ENCODE measurements at regions not wholly inside any gene's neighbourhood (a gene's known extent, or its start where the extent isn't known, plus 50 kb on each side); places are given as distances from the start of the nearest gene placed in this dataset.

GRCh38 chr11:39102236-39102635 is 2357.2 kb downstream of the LRRC4C start:
- DNase-seq (ENCODE audit: low read depth): no peak
- TF ChIP-seq CTCF (conservative IDR thresholded peaks at IDR 0.05; ENCODE audit: low read depth, low read length): no peak
- H3K4me3 ChIP-seq (ENCODE audit: low read depth, low read length): no peak overlapping the region

GRCh38 chr11:39078465-39078864 is 2381.0 kb downstream of the LRRC4C start:
- no peak for DNase-seq (ENCODE audit: low read depth)
- no peak for TF ChIP-seq CTCF (conservative IDR thresholded peaks at IDR 0.05; ENCODE audit: low read depth, low read length)

GRCh38 chr11:39037611-39038010 is 2421.8 kb downstream of the LRRC4C start:
- TF ChIP-seq CTCF (conservative IDR thresholded peaks at IDR 0.05; ENCODE audit: low read depth, low read length): no peak
- H3K4me3 ChIP-seq (ENCODE audit: low read depth, low read length): no peak overlapping the region

More at GRCh38 chr11:39078465-39078864, 2381.0 kb downstream of the LRRC4C start:
- no peak overlapping the region for H3K4me3 ChIP-seq (ENCODE audit: low read depth, low read length)

GRCh38 chr11:39036021-39036420 is 2423.4 kb downstream of the LRRC4C start:
- no peak overlapping the region for H3K4me3 ChIP-seq (ENCODE audit: low read depth, low read length)
- no peak for DNase-seq (ENCODE audit: low read depth)
- TF ChIP-seq CTCF (conservative IDR thresholded peaks at IDR 0.05; ENCODE audit: low read depth, low read length): no peak

More at GRCh38 chr11:39037611-39038010, 2421.8 kb downstream of the LRRC4C start:
- no peak for DNase-seq (ENCODE audit: low read depth)

GRCh38 chr11:39021539-39021938 is 2423.5 kb upstream of the RAG2 start:
- TF ChIP-seq CTCF (conservative IDR thresholded peaks at IDR 0.05; ENCODE audit: low read depth, low read length): no peak
- DNase-seq (ENCODE audit: low read depth): no peak
- H3K4me3 ChIP-seq (ENCODE audit: low read depth, low read length): no peak overlapping the region

- DNase-seq (ENCODE audit: low read depth): no peak
- H3K4me3 ChIP-seq (ENCODE audit: low read depth, low read length): no peak overlapping the region
- no peak for TF ChIP-seq CTCF (conservative IDR thresholded peaks at IDR 0.05; ENCODE audit: low read depth, low read length)
Measured at GRCh38 chr11:39011797-39012196, 2413.8 kb upstream of the RAG2 start.

GRCh38 chr11:38990841-38991240 is 2392.8 kb upstream of the RAG2 start:
- no peak overlapping the region for H3K4me3 ChIP-seq (ENCODE audit: low read depth, low read length)
- TF ChIP-seq CTCF (conservative IDR thresholded peaks at IDR 0.05; ENCODE audit: low read depth, low read length): no peak
- DNase-seq (ENCODE audit: low read depth): no peak
